Caco-2 (cell line): ENCODE measurements at regions not wholly inside any gene's neighbourhood (a gene's known extent, or its start where the extent isn't known, plus 50 kb on each side); places are given as distances from the start of the nearest gene placed in this dataset.

ENCODE experiments used
- BruUV-seq: library from RNA; stranded (reverse); fragments of 400-500 nt; replicated peaks from 2 replicates; lab custom pipeline; 2021; lab: Mats Ljungman, UMichigan
- CTCF ChIA-PET: fragments of 300-600 bp; sonication (Branson Sonifier 250); formaldehyde crosslinking; loops from one replicate; lab custom pipeline; 2022; ENCODE audit warnings: antibody characterized with exemption; lab: Charles Lee
- POLR2A ChIA-PET: fragments of 300-600 bp; sonication (Branson Sonifier 250); formaldehyde crosslinking; loops from one replicate; lab custom pipeline; 2022; ENCODE audit warnings: antibody characterized with exemption; lab: Charles Lee
- DNase-seq, 2 experiments: peaks; one replicate each; pipeline versions ENCODE4 v3.0.0 to v3.0.0-alpha.2; 2020 to 2022
- H3K27me3 ChIP-seq: replicated peaks from 2 replicates; pipeline ENCODE4 v1.6.0; 2011; ENCODE audit warnings: low read length; ENCODE audit not compliant: control insufficient read depth, insufficient read depth
- H3K36me3 ChIP-seq: 2 replicates; pipeline ENCODE4 v1.5.1; 2011; ENCODE audit warnings: low read length; ENCODE audit not compliant: control insufficient read depth, insufficient read depth
- H3K4me1 ChIP-seq: fragments of 250-450 bp; sonication (Bioruptor Pico); 2 replicates; pipeline ENCODE4 v1.5.1; 2020; ENCODE audit warnings: mild to moderate bottlenecking
- H3K4me3 ChIP-seq: 2 replicates; pipeline ENCODE4 v1.5.1; 2011; ENCODE audit warnings: low read depth, mild to moderate bottlenecking, control low read depth, low read length
- H3K9me3 ChIP-seq: fragments of 250-450 bp; sonication (Bioruptor Pico); 2 replicates; pipeline ENCODE4 v1.5.1; 2020; ENCODE audit warnings: mild to moderate bottlenecking, moderate library complexity
- H3K27ac Mint-ChIP-seq: one replicate; pipeline ENCODE4 v1.8.0; 2022; ENCODE audit warnings: mixed read lengths; ENCODE audit not compliant: unreplicated experiment
- H3K27me3 Mint-ChIP-seq: one replicate; pipeline ENCODE4 v1.8.0; 2022; ENCODE audit warnings: mixed read lengths; ENCODE audit not compliant: insufficient read depth, unreplicated experiment
- H3K36me3 Mint-ChIP-seq: one replicate; pipeline ENCODE4 v1.8.0; 2022; ENCODE audit warnings: mild to moderate bottlenecking, mixed read lengths; ENCODE audit not compliant: insufficient read depth, unreplicated experiment
- H3K4me1 Mint-ChIP-seq: one replicate; pipeline ENCODE4 v1.8.0; 2022; ENCODE audit warnings: low read depth, mixed read lengths; ENCODE audit not compliant: unreplicated experiment
- H3K4me3 Mint-ChIP-seq: one replicate; pipeline ENCODE4 v1.8.0; 2022; ENCODE audit warnings: mild to moderate bottlenecking, moderate library complexity, mixed read lengths; ENCODE audit not compliant: unreplicated experiment
- H3K9me3 Mint-ChIP-seq: one replicate; pipeline ENCODE4 v1.8.0; 2022; ENCODE audit warnings: mixed read lengths; ENCODE audit not compliant: unreplicated experiment
- CTCF ChIP-seq, 2 experiments: fragments of 200-600 bp in 1 of 2; IDR thresholded peaks; 1 replicate in 1 of 2; 2 replicates in 1 of 2; pipeline versions ENCODE4 v1.5.1 to v1.8.0; 2011 to 2022; ENCODE audit warnings: antibody characterized with exemption in 1 of 2, control low read depth in 1 of 2, inconsistent platforms in 1 of 2, low read depth in 1 of 2, low read length in 1 of 2, mild to moderate bottlenecking in 1 of 2, moderate library complexity in 1 of 2; ENCODE audit not compliant: insufficient read depth in 1 of 2, severe bottlenecking in 1 of 2, unreplicated experiment in 1 of 2
- intact Hi-C: fragments of 100-400 bp; cut with micrococcal nuclease; formaldehyde crosslinking; loops from one replicate; pipeline ENCODE4 v1.10.0; 2022; ENCODE audit not compliant: unreplicated experiment

DNA sequence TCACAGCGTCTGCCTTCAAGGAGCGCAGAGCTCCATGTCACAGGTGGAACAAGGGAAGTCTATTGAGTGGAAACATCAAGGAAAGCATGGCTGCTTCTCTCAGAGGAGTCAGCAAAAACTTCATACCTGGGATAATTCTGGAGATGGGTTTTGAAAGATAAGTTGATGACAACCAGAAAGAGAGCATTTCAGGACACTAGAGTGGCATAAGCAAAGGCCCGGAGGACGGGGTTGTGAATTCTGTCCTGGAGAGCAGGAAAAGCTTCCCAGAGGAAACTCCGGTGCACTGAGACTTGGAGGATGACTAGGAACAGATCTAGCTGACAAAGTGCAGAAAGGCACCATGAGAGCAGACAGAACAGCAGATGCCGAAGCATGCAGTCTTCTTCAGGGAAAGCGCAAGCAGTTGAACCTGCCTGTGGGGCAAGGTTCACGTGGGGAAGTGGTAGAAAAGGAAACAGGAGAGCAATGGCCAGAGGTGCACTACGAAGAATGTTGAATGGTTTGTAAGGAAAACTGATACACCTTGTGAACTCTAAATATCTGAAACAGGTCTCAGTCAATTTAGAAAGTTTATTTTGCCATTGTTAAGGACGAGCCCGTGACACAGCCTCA is 222.9 kb downstream of the PLPP3 start:
- BruUV-seq = no TSS peak
- Mint-ChIP-seq H3K4me1 (peaks cover 9% of the 10 kb centered on the region), H3K36me3 (peaks cover 7% of the 10 kb centered on the region), H3K27ac (no peak overlapping the region), H3K27me3 (no peaks in the 10 kb centered on the region), H3K9me3 (no peaks in the 10 kb centered on the region), H3K4me3 (no peak overlapping the region)
- ChIA-PET CTCF (interaction anchor here (0.6 kb wide), 1 partner anchor 104 kb away, joined by 3 read pairs; no protein-coding TSS in a partner anchor), POLR2A (no interaction called here)
- Histone ChIP-seq H3K36me3 (no peaks in the 10 kb centered on the region), H3K4me3 (no peak overlapping the region), H3K27me3 (no peaks in the 10 kb centered on the region), H3K9me3 (no peaks in the 10 kb centered on the region), H3K4me1 (peaks cover 6% of the 10 kb centered on the region; the same call in 1 of the 2 replicates)
- intact Hi-C loops = no loop called here
- no peak for DNase-seq
- TF ChIP-seq CTCF (IDR thresholded peaks at IDR 0.05; ENCODE audit: insufficient read depth in 1 of 2, low read depth in 1 of 2, low read length in 1 of 2, severe bottlenecking in 1 of 2, unreplicated experiment in 1 of 2) = no peak

- BruUV-seq = no TSS peak
- Mint-ChIP-seq H3K36me3 (peaks cover 7% of the 10 kb centered on the region), H3K4me1 (peaks cover 9% of the 10 kb centered on the region), H3K9me3 (no peaks in the 10 kb centered on the region), H3K4me3 (no peak overlapping the region), H3K27ac (no peak overlapping the region), H3K27me3 (no peaks in the 10 kb centered on the region)
- DNase-seq = no peak
- Histone ChIP-seq H3K27me3 (no peaks in the 10 kb centered on the region), H3K4me1 (peaks cover 6% of the 10 kb centered on the region; the same call in 1 of the 2 replicates), H3K4me3 (no peak overlapping the region), H3K9me3 (no peaks in the 10 kb centered on the region), H3K36me3 (no peaks in the 10 kb centered on the region)
- intact Hi-C loops = no loop called here
- TF ChIP-seq CTCF (IDR thresholded peaks at IDR 0.05; ENCODE audit: insufficient read depth in 1 of 2, low read depth in 1 of 2, low read length in 1 of 2, severe bottlenecking in 1 of 2, unreplicated experiment in 1 of 2) = no peak
- ChIA-PET CTCF (no interaction called here), POLR2A (no interaction called here)
Observed at GRCh38 chr1:56355918-56356317, 223.4 kb downstream of the PLPP3 start.

- intact Hi-C loops = no loop called here
- POLR2A ChIA-PET = no interaction called here
- Mint-ChIP-seq H3K9me3 (no peaks in the 10 kb centered on the region), H3K27ac (no peak overlapping the region), H3K36me3 (peaks cover 7% of the 10 kb centered on the region), H3K4me1 (peaks cover 9% of the 10 kb centered on the region), H3K27me3 (no peaks in the 10 kb centered on the region), H3K4me3 (no peak overlapping the region)
- CTCF ChIA-PET = no interaction called here
- TF ChIP-seq CTCF (IDR thresholded peaks at IDR 0.05; ENCODE audit: insufficient read depth in 1 of 2, low read depth in 1 of 2, low read length in 1 of 2, severe bottlenecking in 1 of 2, unreplicated experiment in 1 of 2) = no peak
- Histone ChIP-seq H3K4me3 (no peak overlapping the region), H3K36me3 (no peaks in the 10 kb centered on the region), H3K9me3 (no peaks in the 10 kb centered on the region), H3K4me1 (peaks cover 6% of the 10 kb centered on the region; the same call in 1 of the 2 replicates), H3K27me3 (no peaks in the 10 kb centered on the region)
- no peak for DNase-seq
- no TSS peak for BruUV-seq
Observed at GRCh38 chr1:56355422-56355821, 223.9 kb downstream of the PLPP3 start.
